Erythroblast (primary cell): ENCODE measurements at regions not wholly inside any gene's neighbourhood (a gene's known extent, or its start where the extent isn't known, plus 50 kb on each side); places are given as distances from the start of the nearest gene placed in this dataset.

ENCODE experiments used
- GATA1 ChIP-seq: IDR thresholded peaks from 2 replicates; pipeline ENCODE4 v1.6.1; 2011; ENCODE audit warnings: low read depth, mild to moderate bottlenecking, control low read depth, low read length, moderate library complexity
- POLR2A ChIP-seq: IDR thresholded peaks from 2 replicates; pipeline ENCODE4 v1.6.1; 2011; ENCODE audit warnings: mild to moderate bottlenecking, low read length

DNA sequence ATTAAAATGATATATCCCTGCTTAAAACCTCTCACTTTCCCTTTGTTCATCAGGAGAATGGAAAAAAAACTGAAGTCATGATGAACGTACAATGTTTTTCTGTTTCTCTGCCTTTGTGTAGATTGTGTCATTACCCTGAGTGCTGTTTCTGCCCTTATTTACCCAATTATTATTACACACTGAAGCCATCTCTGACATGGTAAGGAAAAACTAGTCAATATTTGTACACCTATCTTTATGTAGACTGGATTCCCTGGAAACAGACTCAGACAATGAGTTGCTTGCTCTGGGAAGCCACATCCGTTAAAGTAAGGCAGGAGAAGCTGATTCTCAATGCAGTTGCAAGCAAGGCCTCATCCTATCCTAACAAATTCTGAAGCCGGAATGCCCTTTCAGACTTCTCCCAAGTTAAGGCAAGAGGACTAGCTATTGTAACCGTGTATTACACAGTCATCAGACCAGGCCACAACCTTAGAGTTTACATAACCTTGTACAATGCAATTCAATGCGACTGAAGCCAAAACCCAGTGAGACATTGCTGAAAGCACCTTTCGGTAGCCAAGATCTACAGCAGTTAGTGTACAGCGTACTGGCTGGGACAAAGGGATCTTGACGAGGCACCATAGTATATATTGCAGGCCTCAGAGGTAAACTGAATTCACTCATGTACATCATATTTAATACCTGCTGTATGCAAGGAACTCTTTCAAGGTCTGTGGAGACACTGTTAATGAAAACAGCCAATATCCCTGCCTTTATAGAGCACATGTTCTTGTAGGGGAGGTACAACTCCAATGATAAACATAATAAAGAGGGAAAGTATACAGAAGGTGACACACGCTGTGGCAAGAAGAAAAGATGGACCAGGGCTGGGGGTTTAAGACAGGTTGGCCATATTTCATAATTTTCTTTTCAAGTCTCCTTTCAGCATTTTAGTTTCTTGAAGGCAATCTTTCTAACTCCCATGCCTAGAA, 1040.8 kb upstream of the SEMA6D start:
- no peak for TF ChIP-seq POLR2A
- TF ChIP-seq GATA1: no peak
